NCI-H2081 treated with DMSO at 0.1 percent for 48 hours (cell line): ENCODE measurements at regions not wholly inside any gene's neighbourhood (a gene's known extent, or its start where the extent isn't known, plus 50 kb on each side); places are given as distances from the start of the nearest gene placed in this dataset.

Source experiments
- DNase-seq: peaks from one replicate; lab custom pipeline; 2025; lab: John Stamatoyannopoulos, UW

DNA sequence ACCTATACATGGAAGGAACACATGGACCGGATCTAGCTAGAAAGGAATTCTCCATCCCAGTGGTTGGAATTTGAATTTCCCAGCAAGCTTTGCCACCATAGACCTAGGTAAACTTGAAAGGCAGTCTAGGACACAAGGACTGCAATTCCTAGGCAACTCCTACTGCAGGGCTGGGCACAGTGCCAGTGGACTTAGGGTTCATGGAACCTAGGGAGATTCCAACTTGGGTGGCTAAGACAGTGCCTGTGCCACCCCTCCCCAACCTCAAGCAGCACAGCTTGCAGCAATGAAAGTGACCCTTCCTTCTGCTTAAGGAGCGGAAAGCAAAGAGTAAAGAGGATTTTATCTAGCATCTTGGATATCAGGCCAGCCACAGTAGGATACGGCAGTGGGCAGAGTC is 663.3 kb downstream of the ELAVL2 start:
- no peak for DNase-seq

DNA sequence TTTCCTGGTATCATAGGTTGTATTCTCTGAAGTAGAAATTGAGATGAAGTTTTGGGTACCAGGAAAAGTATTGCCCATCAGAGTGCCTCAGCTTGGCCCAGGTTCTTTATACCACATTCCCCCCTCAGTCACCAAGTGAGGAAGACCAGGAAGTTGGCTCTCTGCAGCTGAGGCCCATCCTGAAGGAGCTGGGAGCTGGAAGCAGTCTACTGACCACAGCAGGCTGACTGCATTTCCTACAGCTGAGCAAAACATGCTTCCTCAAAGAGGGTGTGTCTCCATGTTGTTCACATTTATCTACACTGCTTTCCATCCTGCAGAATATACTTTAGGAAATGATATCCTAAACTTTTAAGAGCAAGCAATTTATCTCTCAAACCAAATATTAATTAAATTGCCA is 654.6 kb downstream of the ELAVL2 start:
- DNase-seq, result no peak

DNA sequence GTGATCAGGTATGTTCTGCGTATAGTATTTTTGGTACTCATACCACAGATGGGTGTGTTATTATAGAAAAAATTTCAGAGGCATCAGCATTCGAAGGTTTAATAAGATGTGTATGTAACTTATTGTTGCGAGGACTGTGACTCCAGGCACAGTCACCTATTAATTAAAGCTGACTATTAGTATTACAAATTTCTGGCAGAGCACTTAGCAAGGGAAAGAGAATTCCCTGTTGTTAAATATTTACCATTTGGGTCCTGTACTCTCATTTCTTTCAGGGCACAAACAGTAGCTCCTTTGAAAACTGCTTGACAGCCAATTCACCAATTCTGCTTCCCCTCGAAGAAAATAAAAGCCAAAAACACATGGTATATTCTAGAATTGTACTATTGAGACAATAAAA is 653.8 kb downstream of the ELAVL2 start:
- no peak for DNase-seq

DNA sequence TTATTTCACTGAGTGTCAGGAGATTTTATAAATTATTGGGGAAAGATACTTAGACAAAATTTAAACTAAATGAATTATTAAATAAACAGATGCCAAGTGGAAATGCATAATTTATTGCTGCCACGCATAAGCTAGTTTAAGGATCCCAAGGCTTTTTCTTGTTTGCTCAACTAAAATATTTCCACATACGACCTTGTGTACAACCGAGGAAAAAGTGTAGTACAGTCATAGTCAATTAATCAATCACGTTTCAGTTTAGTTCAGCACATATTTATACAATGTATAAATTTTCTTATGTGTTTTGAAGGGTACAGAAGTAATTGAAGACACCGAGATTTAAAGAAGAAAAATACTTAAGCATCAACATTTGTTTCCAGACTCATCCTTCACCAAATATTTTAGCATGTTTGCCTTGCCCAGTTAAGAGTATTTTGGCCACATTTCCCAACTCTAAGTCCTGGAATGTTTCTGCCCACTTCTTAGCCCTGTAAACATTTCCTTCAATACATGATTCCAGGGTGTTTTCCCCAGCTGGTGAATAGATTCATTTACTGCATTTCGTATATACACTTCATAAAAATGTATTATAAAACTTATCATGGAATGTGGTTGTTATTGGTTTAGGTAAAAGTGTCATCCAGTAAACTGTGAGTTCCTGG is 652.9 kb downstream of the ELAVL2 start:
- no peak for DNase-seq

DNA sequence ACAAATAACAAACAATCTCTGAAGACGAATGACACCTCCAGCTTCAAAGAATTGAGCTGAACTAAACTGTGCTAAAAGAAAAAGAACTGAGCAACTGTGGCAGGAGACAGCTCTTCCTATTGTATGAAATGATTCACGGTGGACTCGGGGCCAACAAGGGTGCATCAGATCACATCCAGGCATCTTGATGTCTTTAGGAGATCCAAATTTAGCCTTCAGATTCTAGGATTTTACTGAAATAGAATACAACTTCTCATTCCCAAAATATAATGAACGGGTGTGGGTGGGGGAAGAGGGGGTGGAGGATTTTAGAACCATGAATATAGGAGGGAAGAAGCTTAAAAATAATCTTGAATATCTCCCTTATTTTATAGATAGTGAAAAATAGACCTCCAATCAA is 631.8 kb downstream of the ELAVL2 start:
- DNase-seq, result no peak

DNA sequence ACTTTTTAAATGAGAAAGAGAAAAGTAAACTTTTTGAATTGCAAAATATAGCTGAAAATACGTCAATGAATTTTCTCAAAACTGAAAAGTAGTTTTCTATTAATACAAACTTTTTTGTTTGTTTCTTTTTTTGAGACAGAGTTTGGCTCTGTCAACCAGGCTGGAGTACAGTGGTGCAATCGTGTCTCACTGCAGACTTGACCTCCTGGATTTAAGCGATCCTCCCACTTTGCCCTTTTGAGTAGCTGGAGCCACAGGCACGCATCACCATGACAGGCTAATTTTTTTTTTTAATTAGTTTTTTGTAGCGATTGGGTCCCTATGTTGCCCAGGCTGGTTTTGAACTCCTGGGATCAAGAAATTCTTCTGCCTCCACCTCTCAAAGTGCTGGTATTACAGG is 610.4 kb downstream of the ELAVL2 start:
- no peak for DNase-seq

DNA sequence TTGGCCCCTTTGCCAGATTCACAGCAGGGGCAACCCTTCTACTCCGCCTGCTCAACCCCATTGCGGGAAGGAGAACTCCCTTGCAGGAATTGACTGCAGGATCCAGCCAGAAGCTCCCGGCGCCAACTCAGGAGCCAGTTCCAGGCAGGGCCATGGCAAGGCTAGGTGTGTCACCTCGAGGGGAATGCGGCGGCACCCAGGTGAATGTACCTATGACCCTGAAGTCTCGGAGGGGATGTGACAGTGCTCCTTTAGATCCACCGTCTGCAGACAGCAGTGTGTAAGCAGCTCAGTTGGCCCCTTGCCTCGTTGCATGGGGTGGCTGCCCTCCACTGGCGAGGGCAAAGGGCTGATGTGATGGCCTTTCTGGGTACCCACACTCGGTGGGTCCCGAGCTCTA is 606.6 kb downstream of the ELAVL2 start:
- no peak for DNase-seq

DNA sequence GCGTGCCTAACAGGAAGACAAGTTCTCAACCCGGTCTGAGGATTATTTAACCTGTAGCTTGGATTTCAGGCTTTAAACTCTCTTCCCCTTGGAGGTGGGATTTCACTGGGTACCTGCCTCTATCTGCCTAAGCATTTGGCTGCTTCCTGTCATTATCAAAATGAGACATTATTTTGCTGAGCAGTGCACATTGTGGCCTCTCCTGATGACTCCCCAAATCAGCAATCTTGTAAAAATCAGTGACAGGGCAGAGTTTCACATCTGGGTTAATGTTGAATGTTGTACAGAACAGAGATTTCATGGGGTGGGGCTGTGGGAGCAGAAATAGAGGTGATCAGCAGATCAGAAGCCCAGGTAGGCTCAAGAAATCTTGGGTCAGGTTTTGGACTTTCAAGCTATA is 605.9 kb downstream of the ELAVL2 start:
- DNase-seq, result no peak

DNA sequence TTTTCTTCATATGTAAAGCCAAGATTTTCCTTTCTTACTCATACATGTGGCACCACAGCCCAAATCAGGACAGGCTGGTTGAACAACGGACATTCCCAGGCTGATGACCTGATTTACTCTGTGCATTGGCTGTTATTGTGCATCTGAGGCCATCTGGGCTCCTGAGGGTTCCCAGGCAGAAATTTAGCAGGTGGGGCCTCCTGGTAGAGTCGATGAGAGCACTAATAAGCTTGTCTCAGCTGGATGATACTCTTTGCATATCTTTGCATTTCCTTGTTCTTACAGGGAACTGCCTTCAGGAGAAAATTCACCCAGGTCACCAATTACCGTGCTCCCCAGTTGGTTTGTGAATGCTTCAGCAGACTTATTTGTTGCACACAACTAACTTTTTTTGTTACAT is 605.1 kb downstream of the ELAVL2 start:
- no peak for DNase-seq

DNA sequence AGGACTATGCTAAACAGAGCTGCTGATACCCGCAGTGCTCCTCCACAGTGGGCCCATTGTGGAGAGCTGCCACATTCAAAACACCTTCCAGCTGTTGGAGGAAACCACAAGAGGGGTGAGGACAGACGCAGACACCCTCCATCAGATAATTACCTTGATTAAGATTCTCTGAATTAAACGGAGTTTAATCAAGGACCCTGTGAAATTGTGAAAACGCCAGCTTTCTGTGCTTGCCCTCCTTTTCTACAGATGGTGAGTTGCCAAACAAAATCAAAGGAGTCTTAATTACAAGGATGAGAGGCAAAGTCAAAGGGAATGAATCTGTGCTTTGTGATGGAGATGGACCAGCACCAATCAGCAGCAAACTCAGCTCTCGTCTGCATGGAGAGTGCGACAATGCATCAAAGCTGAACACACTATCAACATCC is 596.1 kb downstream of the ELAVL2 start:
- DNase-seq, result no peak

DNA sequence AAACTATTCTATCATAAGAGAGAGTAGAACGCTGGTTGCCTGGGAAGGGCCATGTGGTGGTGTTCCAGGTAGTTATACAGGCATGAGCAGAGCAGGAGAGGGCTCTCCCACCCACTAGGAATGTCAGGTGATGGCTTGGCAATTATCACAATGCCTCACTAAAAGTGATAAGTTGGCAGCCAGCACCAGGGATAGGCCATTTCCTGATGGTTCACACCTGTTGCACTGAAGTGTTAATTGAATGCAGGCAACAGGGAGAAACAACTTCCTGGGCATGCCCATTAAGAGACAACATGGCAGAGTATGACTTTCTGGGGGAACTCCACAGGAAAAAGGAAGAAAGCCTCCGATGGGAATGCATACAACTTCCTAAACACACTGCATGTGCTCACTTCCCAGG is 593.2 kb downstream of the ELAVL2 start:
- DNase-seq, result no peak

DNA sequence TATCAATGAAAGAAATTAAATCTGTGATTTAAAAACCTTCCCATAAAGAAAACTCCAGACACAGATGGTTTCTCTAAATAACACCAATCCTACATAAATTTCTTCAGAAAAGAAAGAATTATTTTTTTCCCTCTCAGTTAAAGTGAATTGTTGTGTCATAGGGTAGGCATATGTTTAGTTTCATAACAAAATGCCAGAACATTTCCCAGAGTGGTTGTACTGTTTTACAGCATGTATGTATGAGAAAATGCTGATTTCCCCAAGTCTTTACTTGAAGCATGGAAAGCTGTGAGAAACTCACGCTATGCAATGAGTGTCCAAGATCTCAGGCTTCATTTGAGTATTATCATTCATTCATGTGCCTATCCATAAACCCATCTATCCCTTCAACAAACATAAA is 582.5 kb downstream of the ELAVL2 start:
- DNase-seq, result no peak

DNA sequence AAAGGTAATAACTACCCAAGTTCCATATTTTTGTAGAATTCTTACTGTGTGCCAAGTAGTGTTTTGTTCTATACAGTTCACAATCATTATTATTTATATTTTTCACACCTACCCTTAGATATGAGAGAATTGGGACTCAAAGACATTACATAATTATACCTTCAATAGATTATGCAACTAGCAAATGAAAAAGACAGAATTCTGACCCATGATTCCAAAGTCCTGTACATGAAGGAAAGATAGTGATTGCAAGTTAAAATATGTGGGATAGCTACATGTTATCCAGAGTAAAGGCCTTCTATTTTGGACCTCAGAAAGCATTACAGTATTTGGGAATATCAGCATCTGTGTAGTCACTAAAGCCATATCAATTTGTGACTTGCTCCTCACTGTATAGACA is 581.0 kb downstream of the ELAVL2 start:
- DNase-seq, result no peak

DNA sequence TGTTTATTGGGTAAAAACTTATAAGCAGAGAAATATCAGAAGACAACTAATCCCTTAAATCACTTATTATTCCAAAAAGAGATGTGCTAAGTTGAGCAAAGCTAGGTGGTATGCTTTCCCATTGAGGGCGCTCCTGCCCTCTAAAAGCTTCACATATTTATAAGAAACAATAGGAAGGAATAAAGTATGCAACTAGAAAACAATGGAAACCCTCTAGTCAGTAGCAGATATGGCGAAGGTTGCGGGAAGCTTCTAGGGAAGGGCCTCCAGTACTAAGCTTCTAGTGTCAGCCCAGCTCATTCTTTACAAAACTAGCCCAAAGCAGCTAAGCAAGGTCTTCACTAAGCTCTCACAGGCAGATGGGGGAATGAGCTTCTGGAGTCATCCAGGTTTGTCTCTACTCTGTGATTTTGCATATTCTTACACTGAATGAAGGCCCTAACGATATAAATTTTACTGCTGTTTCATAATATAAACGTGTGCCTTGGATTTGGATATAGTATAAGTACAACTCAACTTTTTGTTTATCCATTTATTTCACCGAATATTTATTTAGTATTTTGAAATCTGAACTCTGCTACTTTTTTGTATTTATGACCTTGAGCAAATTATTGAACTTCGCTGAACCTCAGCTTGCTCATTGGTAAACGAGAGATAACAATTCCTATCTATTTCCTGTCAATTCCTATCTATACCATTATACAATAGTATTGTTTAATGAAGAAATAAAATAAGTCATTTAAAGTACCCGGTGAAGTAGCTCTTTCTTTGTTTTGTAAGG is 571.4 kb downstream of the ELAVL2 start:
- no peak for DNase-seq

DNA sequence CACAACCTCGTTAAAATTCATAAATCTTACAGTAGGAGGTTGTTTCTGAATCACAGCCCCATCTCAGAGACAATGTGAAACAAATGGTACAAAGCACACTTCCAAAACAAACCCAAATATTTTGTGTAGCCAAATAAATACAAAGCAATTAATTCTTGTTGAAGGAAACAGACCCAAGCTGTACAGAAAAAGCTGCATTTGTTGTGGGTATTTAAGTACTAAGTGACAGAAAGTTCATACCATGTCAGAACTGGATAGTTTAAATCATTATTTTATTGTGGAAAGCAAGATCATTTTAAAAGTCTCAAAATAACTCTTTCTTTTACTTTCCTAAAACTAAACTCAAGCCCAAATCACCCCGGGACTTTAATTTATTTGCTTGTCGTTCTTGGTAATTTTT is 570.7 kb downstream of the ELAVL2 start:
- no peak for DNase-seq

DNA sequence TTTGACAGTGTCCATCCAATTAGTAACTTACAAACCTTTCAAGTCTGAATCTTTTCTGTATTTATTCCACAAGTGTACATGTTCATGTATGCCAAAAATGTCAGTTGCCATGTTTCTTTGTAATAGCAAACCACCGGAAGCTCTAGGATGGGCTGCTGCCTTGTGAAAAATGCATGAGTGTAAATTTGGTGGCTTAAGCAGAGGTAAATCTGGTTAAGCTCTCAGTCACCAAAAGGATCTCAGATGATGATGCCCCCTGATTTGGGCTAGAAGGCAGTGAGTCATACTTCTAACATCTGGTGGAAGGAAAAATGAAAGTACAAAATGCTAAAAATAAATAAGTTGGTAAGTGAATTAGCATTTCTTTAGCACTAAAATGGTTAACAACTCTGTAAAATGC is 567.5 kb downstream of the ELAVL2 start:
- no peak for DNase-seq

DNA sequence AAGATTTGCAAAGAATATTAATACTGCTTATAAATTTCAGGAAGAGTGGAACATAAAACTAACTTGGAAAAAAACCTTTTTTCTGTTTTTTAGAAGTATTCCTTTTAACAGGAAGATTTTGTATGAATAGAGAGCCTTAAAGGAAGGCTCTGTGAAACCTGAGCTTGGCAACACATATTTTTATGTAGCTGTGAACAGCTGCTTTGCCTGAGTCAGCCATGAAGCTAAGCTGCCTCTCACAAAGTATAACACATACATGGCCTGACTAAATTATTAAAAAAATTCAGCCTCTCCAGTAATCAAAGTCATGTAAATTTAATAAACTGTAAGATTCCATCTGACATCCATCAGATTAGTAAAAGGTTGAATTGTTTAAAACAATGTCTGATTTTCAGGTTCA is 547.5 kb downstream of the ELAVL2 start:
- DNase-seq, result no peak

DNA sequence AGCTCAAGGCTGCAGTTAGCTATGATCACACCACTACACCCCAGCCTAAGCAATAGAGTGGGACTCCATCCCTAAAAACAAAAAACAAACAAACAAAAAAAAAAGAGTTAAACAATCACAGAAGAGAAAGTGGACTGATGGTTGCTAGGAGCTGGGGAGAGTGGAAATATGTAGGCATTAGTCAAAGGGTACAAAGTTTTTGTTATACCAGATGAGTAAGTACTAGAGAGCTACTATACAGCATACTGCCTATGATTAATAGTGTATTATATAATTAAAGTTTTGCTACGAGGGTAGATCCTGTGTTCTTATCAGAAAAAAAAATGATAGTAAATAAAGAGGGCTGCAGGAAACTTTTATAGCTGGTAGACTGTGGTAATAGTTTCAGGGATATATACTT is 538.6 kb downstream of the ELAVL2 start:
- DNase-seq, result no peak

DNA sequence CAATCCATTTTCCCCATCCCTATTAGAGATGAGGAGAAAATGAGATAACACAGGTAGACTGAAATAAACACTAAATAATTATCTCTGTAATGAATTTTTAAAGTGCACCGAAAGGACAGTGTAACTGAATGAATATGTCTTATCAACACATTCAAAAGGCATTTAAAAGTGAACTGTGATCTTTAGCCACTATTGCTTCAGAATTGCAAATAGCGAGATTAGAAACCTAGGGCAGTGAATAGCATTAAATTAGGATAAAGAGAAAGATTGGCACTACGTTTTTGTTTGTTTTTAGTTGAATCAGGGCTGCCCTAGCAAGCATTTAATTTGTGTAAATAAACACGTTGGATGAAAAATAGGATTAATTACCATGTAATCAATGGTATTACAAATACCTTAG is 537.5 kb downstream of the ELAVL2 start:
- DNase-seq, result no peak

DNA sequence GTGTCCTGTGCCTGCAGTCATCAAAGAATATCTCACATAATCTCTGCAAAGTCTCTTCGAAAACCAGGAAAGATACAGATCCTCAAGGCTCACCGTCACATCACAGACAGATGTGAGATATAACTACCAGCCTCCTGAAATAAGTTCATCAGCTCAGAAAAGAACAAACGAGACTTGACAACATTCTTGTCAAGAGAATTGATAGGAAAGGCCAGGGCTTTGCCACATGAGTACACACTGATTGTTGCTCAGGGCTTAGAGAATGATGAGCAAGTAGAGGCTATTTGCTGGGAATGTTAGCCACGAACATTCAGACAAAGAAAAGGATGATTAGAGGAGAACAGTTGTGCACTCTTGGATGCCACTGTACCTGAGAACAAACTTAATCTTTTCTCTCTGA is 535.1 kb downstream of the ELAVL2 start:
- no peak for DNase-seq

DNA sequence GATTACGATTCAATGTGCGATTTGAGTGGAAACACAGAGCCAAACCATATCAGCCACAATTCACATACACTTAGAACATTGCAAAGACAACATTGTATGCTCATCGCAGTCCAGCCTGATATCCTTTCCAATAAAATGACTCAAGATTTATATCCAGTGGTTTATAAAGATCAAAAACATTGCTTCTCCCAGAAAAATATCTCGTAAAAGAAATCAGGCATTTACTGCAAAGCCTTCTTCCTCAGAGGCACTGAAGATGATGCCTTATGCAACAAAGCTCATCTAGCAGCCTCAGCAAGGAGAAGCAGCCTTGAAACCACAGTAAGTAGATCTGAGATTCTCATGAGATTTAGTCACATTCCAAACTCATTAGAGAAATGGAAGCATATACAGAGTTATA is 523.8 kb downstream of the ELAVL2 start:
- DNase-seq, result no peak

DNA sequence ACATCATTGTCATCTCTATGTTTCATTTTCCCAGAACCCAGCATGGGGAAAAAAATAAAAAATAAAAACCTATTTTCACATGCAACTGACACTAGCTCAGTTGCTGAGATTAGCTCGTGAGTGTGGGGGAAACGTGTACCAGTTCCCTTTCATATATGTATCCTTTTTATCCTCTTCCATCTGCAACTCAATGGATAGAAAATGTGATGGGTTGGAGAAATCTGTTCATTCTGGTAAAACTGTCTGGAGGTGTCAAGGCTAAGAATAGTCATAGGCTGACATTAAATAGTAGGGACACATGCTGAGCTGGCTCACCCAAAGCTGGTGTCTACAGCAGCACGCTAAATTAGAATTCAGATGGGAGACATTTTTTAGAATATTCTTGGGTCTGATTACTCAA is 519.3 kb downstream of the ELAVL2 start:
- no peak for DNase-seq

DNA sequence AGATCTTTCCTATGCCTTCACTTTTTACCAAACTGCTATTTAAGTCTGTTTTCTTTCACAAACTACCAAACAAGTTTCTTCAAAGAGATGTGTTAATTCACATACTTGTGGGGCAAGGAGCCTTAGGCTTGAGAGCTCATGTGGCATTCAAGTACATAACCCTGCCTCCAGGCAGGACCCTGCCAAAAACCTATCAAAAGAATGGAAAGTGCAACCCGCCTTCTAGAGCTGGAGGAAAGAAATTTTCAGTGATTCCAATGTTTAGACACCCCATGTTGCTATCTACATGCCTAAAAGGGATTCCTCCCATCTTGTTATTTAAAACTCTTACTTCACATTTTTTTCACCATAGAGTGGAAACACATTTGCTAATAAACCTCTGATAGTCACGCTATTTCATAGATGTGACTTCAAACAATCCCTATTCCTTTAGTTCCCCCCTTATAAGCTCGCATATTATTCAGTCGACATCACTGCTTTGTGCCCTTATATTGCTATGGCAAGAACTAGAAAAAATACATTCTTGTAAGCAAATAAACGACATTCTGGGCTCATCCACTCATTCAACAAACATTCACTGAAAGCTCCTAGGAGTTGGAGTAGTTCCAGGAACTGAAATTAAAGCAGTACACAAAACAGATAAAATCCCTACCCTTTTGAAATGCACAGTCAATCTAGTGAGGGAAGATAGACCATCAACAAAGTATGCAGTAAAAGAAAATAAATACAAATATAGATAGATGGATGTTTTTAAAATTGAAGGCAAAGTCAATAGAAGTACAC is 518.1 kb downstream of the ELAVL2 start:
- no peak for DNase-seq
